Progenitor cell of endocrine pancreas (in vitro differentiated cells): ENCODE measurements at regions not wholly inside any gene's neighbourhood (a gene's known extent, or its start where the extent isn't known, plus 50 kb on each side); places are given as distances from the start of the nearest gene placed in this dataset.

ENCODE experiments used
- DNase-seq: peaks from one replicate; pipeline ENCODE4 v3.0.0; 2021; ENCODE audit warnings: low spot score; ENCODE audit not compliant: unreplicated experiment
- H3K27ac Mint-ChIP-seq: 2 replicates; pipeline ENCODE4 v1.8.0; 2021; ENCODE audit warnings: mild to moderate bottlenecking, moderate library complexity, mixed read lengths
- H3K27me3 Mint-ChIP-seq: 2 replicates; pipeline ENCODE4 v1.8.0; 2021; ENCODE audit warnings: mixed read lengths
- H3K36me3 Mint-ChIP-seq: 2 replicates; pipeline ENCODE4 v1.8.0; 2022; ENCODE audit warnings: mixed read lengths; ENCODE audit not compliant: insufficient read depth
- H3K4me1 Mint-ChIP-seq: 2 replicates; pipeline ENCODE4 v1.8.0; 2021; ENCODE audit warnings: low read depth, mixed read lengths
- H3K4me3 Mint-ChIP-seq: 2 replicates; pipeline ENCODE4 v1.8.0; 2021; ENCODE audit warnings: low read depth, mild to moderate bottlenecking, moderate library complexity, mixed read lengths
- H3K9me3 Mint-ChIP-seq: 2 replicates; pipeline ENCODE4 v1.8.0; 2021; ENCODE audit warnings: low read depth, mixed read lengths
- TF ChIP-seq, protein P1 (sequence below): fragments of 200-600 bp; sonication (generic); IDR thresholded peaks from one replicate; pipeline ENCODE4 v1.5.0; 2021; ENCODE audit warnings: antibody characterized with exemption, mild to moderate bottlenecking; ENCODE audit not compliant: unreplicated experiment

DNA sequence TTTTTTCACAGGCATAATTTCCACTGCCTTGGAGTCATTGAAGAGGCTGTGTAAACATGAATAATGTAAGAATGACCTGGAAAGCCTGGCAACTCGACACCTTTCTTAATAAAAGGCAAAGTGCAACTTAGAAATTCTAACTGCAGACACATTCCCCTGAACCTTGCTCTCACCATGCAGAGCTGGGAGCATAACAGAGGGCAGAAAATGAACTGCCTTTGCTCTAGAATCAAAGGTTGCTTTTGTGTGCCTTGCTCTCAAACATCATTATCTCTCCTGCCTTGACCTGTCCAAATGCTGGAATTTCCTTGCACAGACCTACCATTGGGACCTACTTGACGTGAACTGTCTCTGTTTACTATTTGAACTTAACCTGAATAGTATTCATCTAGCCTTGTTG, 462.0 kb upstream of the ZNF462 start:
- H3K9me3 Mint-ChIP-seq: peaks cover 3% of the 10 kb centered on the region
- TF ChIP-seq, protein P1, sequence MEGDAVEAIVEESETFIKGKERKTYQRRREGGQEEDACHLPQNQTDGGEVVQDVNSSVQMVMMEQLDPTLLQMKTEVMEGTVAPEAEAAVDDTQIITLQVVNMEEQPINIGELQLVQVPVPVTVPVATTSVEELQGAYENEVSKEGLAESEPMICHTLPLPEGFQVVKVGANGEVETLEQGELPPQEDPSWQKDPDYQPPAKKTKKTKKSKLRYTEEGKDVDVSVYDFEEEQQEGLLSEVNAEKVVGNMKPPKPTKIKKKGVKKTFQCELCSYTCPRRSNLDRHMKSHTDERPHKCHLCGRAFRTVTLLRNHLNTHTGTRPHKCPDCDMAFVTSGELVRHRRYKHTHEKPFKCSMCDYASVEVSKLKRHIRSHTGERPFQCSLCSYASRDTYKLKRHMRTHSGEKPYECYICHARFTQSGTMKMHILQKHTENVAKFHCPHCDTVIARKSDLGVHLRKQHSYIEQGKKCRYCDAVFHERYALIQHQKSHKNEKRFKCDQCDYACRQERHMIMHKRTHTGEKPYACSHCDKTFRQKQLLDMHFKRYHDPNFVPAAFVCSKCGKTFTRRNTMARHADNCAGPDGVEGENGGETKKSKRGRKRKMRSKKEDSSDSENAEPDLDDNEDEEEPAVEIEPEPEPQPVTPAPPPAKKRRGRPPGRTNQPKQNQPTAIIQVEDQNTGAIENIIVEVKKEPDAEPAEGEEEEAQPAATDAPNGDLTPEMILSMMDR: no peak
- no peaks in the 10 kb centered on the region for H3K36me3 Mint-ChIP-seq
- H3K27ac Mint-ChIP-seq: no peak overlapping the region
- DNase-seq: no peak
- no peaks in the 10 kb centered on the region for H3K27me3 Mint-ChIP-seq
- H3K4me3 Mint-ChIP-seq: no peak overlapping the region
- peaks cover 6% of the 10 kb centered on the region for H3K4me1 Mint-ChIP-seq

DNA sequence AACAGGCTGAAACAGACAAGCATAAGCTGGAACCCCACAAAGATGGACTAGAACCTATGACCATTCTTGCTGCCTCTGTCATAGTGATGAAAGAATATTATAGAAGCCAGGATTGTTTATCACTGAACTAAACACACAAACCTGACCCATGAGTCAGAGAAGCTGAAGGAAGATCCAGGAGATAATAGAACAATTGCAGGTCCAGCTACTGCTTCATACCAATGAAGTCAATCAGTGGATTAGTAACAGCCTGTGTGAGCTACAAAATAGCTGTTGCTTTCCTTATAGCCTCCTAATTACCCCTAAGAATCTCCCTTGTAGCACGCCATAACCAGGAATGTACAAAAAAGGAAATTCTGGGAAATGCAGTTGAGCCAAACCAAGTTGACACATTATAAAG, 459.9 kb upstream of the ZNF462 start:
- Mint-ChIP-seq H3K4me3 (no peak overlapping the region), H3K9me3 (peaks cover 3% of the 10 kb centered on the region), H3K27ac (no peak overlapping the region), H3K36me3 (no peaks in the 10 kb centered on the region), H3K27me3 (no peaks in the 10 kb centered on the region), H3K4me1 (peaks cover 6% of the 10 kb centered on the region)
- TF ChIP-seq, protein P1: no peak
- no peak for DNase-seq

DNA sequence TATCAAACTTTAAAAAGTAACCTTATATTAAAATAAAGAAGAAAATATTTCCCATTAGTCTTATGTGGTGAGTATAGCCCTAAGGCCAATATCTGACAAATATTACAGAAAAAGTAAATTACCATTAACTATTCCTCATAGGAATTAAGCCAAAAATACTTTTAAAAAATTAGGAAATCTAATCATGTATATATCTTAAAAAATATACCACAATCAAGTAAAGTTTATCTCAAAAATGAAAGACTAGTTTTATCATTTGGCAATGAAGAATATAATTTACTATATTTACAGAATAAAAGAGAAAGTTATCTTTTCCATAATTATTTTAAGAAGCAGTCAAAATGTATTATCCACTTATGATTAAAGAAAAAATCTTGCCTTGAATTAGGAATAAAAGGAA, 458.8 kb upstream of the ZNF462 start:
- TF ChIP-seq, protein P1: no peak
- Mint-ChIP-seq H3K4me1 (peaks cover 6% of the 10 kb centered on the region), H3K27me3 (no peaks in the 10 kb centered on the region), H3K4me3 (no peak overlapping the region), H3K9me3 (peaks cover 3% of the 10 kb centered on the region), H3K36me3 (no peaks in the 10 kb centered on the region), H3K27ac (no peak overlapping the region)
- DNase-seq: no peak

DNA sequence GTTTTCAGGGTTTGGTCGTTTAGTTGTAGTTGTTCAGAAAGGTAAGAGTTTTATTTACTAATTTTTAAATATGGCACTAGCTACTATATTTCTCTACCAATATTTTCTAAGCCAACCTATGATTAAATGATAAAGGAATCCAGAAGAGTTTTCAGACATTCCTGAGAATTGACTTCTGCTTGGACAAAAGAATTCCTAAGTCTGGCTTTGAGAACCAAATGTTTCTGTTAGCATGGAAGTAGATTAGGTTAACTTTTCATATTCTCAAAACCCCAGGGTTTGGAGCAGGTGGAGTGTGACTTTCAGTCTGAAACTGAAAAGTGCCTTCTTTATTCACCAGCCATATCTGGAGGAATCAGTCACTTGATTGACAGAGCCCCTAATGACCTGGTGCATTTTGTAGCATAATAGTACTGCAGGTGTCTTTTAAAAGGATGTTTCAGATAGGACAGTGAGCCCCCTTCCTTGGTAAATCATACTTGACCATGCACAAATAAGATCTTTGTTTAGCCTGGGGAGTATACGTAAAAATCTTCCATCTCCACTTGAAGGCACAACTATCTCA, 457.0 kb upstream of the ZNF462 start:
- H3K36me3 Mint-ChIP-seq: no peaks in the 10 kb centered on the region
- H3K9me3 Mint-ChIP-seq: no peaks in the 10 kb centered on the region
- TF ChIP-seq, protein P1: no peak
- H3K4me1 Mint-ChIP-seq: peaks cover 5% of the 10 kb centered on the region
- no peak overlapping the region for H3K4me3 Mint-ChIP-seq
- H3K27me3 Mint-ChIP-seq: no peaks in the 10 kb centered on the region
- DNase-seq: no peak
- no peak overlapping the region for H3K27ac Mint-ChIP-seq

DNA sequence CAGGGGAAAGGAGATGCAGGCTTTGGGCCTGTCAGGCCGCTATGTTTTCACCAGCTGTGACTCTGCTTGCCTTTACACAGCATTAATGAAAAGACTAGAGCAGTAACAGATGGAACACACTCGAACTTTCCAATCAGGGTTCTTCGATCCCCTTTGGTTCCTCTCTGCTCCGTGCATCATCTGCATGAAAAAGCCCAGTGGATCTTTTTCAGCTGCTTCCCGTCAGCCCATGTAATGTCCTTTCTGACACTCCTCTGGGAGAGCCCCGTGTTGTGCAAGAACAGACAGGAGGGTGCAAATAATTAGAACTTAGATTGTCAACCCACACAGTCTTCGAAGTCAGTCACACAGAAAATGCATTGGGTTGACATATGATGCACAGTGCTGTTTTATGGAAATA, 448.9 kb upstream of the ZNF462 start:
- H3K36me3 Mint-ChIP-seq: no peaks in the 10 kb centered on the region
- no peaks in the 10 kb centered on the region for H3K27me3 Mint-ChIP-seq
- no peak for DNase-seq
- no peak overlapping the region for H3K4me3 Mint-ChIP-seq
- H3K4me1 Mint-ChIP-seq: no peaks in the 10 kb centered on the region
- TF ChIP-seq, protein P1: no peak
- H3K27ac Mint-ChIP-seq: no peak overlapping the region
- no peaks in the 10 kb centered on the region for H3K9me3 Mint-ChIP-seq
